Upper lobe of left lung (tissue), 6 donors: ENCODE measurements at regions not wholly inside any gene's neighbourhood (a gene's known extent, or its start where the extent isn't known, plus 50 kb on each side); places are given as distances from the start of the nearest gene placed in this dataset.

Experiments
- ATAC-seq, 2 donors: fragments of 200-7000 bp; cut with Tn5 transposase; one replicate each; pipeline ENCODE4 v1.9.1; 2022; ENCODE audit warnings: mild to moderate bottlenecking in 2 of 2, moderate library complexity in 2 of 2; ENCODE audit not compliant: low FRiP score in 2 of 2
- DNase-seq, 2 donors: peaks; one replicate each; pipeline ENCODE4 v3.0.0-alpha.2; 2019 to 2020
- H3K27ac ChIP-seq, 4 donors: fragments of 200-600 bp; sonication (generic); one replicate each; pipeline ENCODE4 v1.5.1; 2016 to 2019
- H3K27me3 ChIP-seq, 4 donors: fragments of 200-600 bp; sonication (generic); one replicate each; pipeline ENCODE4 v1.5.1; 2017 to 2019
- H3K36me3 ChIP-seq, 4 donors: fragments of 200-600 bp; sonication (generic); one replicate each; pipeline ENCODE4 v1.5.1; 2016 to 2019
- H3K4me1 ChIP-seq, 4 donors: fragments of 200-600 bp; sonication (generic); one replicate each; pipeline ENCODE4 v1.5.1; 2018 to 2019
- H3K4me3 ChIP-seq, 4 donors: fragments of 200-600 bp; sonication (generic); one replicate each; pipeline ENCODE4 v1.5.1; 2017 to 2019; ENCODE audit warnings: mild to moderate bottlenecking in 2 of 4, moderate library complexity in 1 of 4
- H3K9me3 ChIP-seq, 4 donors: fragments of 200-600 bp; sonication (generic); one replicate each; pipeline ENCODE4 v1.5.1; 2018 to 2019
- CTCF ChIP-seq, 6 experiments: fragments of 450-650 bp in 4 of 6; fragments of 200-600 bp in 2 of 6; sonication (generic) in 2 of 6; IDR thresholded peaks; one replicate each; pipeline ENCODE4 v1.5.1; 2016 to 2019; ENCODE audit warnings: antibody characterized with exemption in 6 of 6
- EP300 ChIP-seq, 4 donors: sonication (generic); formaldehyde crosslinking; IDR thresholded peaks; one replicate each; pipeline ENCODE4 v1.5.1; 2017; ENCODE audit warnings: antibody characterized with exemption in 4 of 4, control low read depth in 2 of 4
- POLR2A ChIP-seq, 4 donors: fragments of 450-650 bp; IDR thresholded peaks; one replicate each; pipeline ENCODE4 v1.5.1; 2016 to 2017; ENCODE audit warnings: antibody characterized with exemption in 4 of 4, mild to moderate bottlenecking in 2 of 4
- POLR2AphosphoS5 ChIP-seq, 2 donors: sonication (generic); formaldehyde crosslinking; IDR thresholded peaks; one replicate each; pipeline ENCODE4 v1.5.1; 2017; ENCODE audit warnings: antibody characterized with exemption in 2 of 2
- WGBS, 2 donors: methylation state at CpG; one replicate each; pipeline ENCODE4 v1.1.5; 2017 to 2018; 5-methylcytosine and 5-hydroxymethylcytosine counted together
- donor health status: DM: no; HTN: no; CAD: no; lungs with moderate emphysema.
- donor health status: DM: no; HTN: yes; CAD: no; lungs with severe emphysema.

- 81 to 90% methylated on average over 2 of the region's 2 CpGs for WGBS, 2 donors
- no peak for DNase-seq
- Histone ChIP-seq H3K36me3 (no peaks in the 10 kb centered on the region), H3K4me3 (no peak overlapping the region), H3K27ac (no peak overlapping the region), H3K9me3 (peaks cover 0 to 3% (median 0%) of the 10 kb centered on the region in 4 donors), H3K4me1 (no peaks in the 10 kb centered on the region), H3K27me3 (no peaks in the 10 kb centered on the region)
- TF ChIP-seq CTCF (IDR thresholded peaks at IDR 0.05) (no peak), POLR2AphosphoS5 (IDR thresholded peaks at IDR 0.05) (no peak), POLR2A (IDR thresholded peaks at IDR 0.05) (no peak), EP300 (IDR thresholded peaks at IDR 0.05) (no peak)
- no peak for ATAC-seq
Observed at GRCh38 chr15:46177219-46177618, 542.4 kb downstream of the SQOR start.

GRCh38 chr15:46178138-46178537 lies 543.3 kb downstream of the SQOR start:
- H3K36me3 ChIP-seq: no peaks in the 10 kb centered on the region
- no peak overlapping the region for H3K27ac ChIP-seq
- no peaks in the 10 kb centered on the region for H3K4me1 ChIP-seq
- 76 to 96% methylated on average over 1 of the region's 1 CpG for WGBS, 2 donors
- TF ChIP-seq POLR2A (IDR thresholded peaks at IDR 0.05) (no peak), EP300 (IDR thresholded peaks at IDR 0.05) (no peak), POLR2AphosphoS5 (IDR thresholded peaks at IDR 0.05) (no peak), CTCF (IDR thresholded peaks at IDR 0.05) (no peak)
- DNase-seq (no peak), ATAC-seq (no peak)
- H3K27me3 ChIP-seq: no peaks in the 10 kb centered on the region
- H3K9me3 ChIP-seq: peaks cover 0 to 5% (median 2%) of the 10 kb centered on the region in 4 donors
- no peak overlapping the region for H3K4me3 ChIP-seq

GRCh38 chr15:46207341-46207740 lies 572.5 kb downstream of the SQOR start:
- DNase-seq: no peak
- Histone ChIP-seq H3K4me1 (no peaks in the 10 kb centered on the region), H3K36me3 (no peaks in the 10 kb centered on the region), H3K9me3 (peaks cover 0 to 4% (median 0%) of the 10 kb centered on the region in 4 donors), H3K4me3 (no peak overlapping the region), H3K27ac (no peak overlapping the region), H3K27me3 (no peaks in the 10 kb centered on the region)
- TF ChIP-seq EP300 (IDR thresholded peaks at IDR 0.05): no peak
- TF ChIP-seq POLR2A (IDR thresholded peaks at IDR 0.05): no peak
- TF ChIP-seq CTCF (IDR thresholded peaks at IDR 0.05): no peak
- no peak for TF ChIP-seq POLR2AphosphoS5 (IDR thresholded peaks at IDR 0.05)
- ATAC-seq: no peak
- 57 to 75% methylated on average over 2 of the region's 2 CpGs for WGBS, 2 donors

- H3K27me3 ChIP-seq: no peaks in the 10 kb centered on the region
- ATAC-seq: no peak
- peaks cover 0 to 4% (median 0%) of the 10 kb centered on the region in 4 donors for H3K9me3 ChIP-seq
Observed at GRCh38 chr15:46213551-46213950, 578.7 kb downstream of the SQOR start.

GRCh38 chr15:46222826-46223225 lies 588.0 kb downstream of the SQOR start:
- DNase-seq (no peak), ATAC-seq (no peak)
- TF ChIP-seq POLR2AphosphoS5 (IDR thresholded peaks at IDR 0.05) (no peak), CTCF (IDR thresholded peaks at IDR 0.05) (no peak), EP300 (IDR thresholded peaks at IDR 0.05) (no peak), POLR2A (IDR thresholded peaks at IDR 0.05) (no peak)
- Histone ChIP-seq H3K36me3 (no peaks in the 10 kb centered on the region), H3K4me3 (no peak overlapping the region), H3K27me3 (no peaks in the 10 kb centered on the region), H3K9me3 (no peaks in the 10 kb centered on the region), H3K27ac (no peak overlapping the region), H3K4me1 (no peaks in the 10 kb centered on the region)
- WGBS, 2 donors: 65 to 78% methylated on average over 2 of the region's 2 CpGs

More at GRCh38 chr15:46213551-46213950, 578.7 kb downstream of the SQOR start:
- no peak for TF ChIP-seq POLR2AphosphoS5 (IDR thresholded peaks at IDR 0.05)
- Histone ChIP-seq H3K4me3 (no peak overlapping the region), H3K36me3 (no peaks in the 10 kb centered on the region), H3K27ac (no peak overlapping the region), H3K4me1 (no peaks in the 10 kb centered on the region)
- DNase-seq: no peak
